Glutamatergic neuron (in vitro differentiated cells): ENCODE measurements at regions not wholly inside any gene's neighbourhood (a gene's known extent, or its start where the extent isn't known, plus 50 kb on each side); places are given as distances from the start of the nearest gene placed in this dataset.

Experiments
- DNase-seq: peaks from one replicate; pipeline ENCODE4 v3.0.0; 2022
- H3K27ac Mint-ChIP-seq: one replicate; pipeline ENCODE4 v1.8.0; 2020; ENCODE audit warnings: mild to moderate bottlenecking, mixed read lengths, inconsistent platforms; ENCODE audit not compliant: unreplicated experiment
- H3K27me3 Mint-ChIP-seq: one replicate; pipeline ENCODE4 v1.8.0; 2020; ENCODE audit warnings: mild to moderate bottlenecking, moderate library complexity, mixed read lengths, inconsistent platforms; ENCODE audit not compliant: unreplicated experiment
- H3K36me3 Mint-ChIP-seq: one replicate; pipeline ENCODE4 v1.8.0; 2020; ENCODE audit warnings: mild to moderate bottlenecking, mixed read lengths, inconsistent platforms; ENCODE audit not compliant: unreplicated experiment
- H3K4me1 Mint-ChIP-seq: one replicate; pipeline ENCODE4 v1.8.0; 2020; ENCODE audit warnings: mild to moderate bottlenecking, low read depth, mixed read lengths, inconsistent platforms; ENCODE audit not compliant: unreplicated experiment
- H3K4me3 Mint-ChIP-seq: one replicate; pipeline ENCODE4 v1.8.0; 2020; ENCODE audit warnings: mild to moderate bottlenecking, mixed read lengths, inconsistent platforms; ENCODE audit not compliant: unreplicated experiment
- H3K9me3 Mint-ChIP-seq: one replicate; pipeline ENCODE4 v1.8.0; 2020; ENCODE audit warnings: mild to moderate bottlenecking, moderate library complexity, mixed read lengths, inconsistent platforms; ENCODE audit not compliant: unreplicated experiment
- CTCF ChIP-seq: fragments of 200-600 bp; sonication (generic); IDR thresholded peaks from one replicate; pipeline ENCODE4 v1.5.0; 2021; ENCODE audit not compliant: partially characterized antibody, unreplicated experiment

GRCh38 chrX:23554304-23554703 is 113.0 kb upstream of the PRDX4 start:
- no peaks in the 10 kb centered on the region for H3K27me3 Mint-ChIP-seq
- DNase-seq, result no peak

GRCh38 chrX:23557070-23557469 is 110.2 kb upstream of the PRDX4 start:
- Mint-ChIP-seq H3K27ac (no peak overlapping the region), H3K4me1 (no peaks in the 10 kb centered on the region), H3K27me3 (no peaks in the 10 kb centered on the region), H3K4me3 (no peak overlapping the region), H3K9me3 (no peaks in the 10 kb centered on the region), H3K36me3 (no peaks in the 10 kb centered on the region)
- no peak for TF ChIP-seq CTCF
- DNase-seq, result no peak

More at GRCh38 chrX:23554304-23554703, 113.0 kb upstream of the PRDX4 start:
- Mint-ChIP-seq H3K9me3 (no peaks in the 10 kb centered on the region), H3K27ac (no peak overlapping the region), H3K4me1 (no peaks in the 10 kb centered on the region), H3K4me3 (no peak overlapping the region), H3K36me3 (no peaks in the 10 kb centered on the region)
- peak; percentile 52 for TF ChIP-seq CTCF

GRCh38 chrX:23559975-23560374 is 107.3 kb upstream of the PRDX4 start:
- no peak for TF ChIP-seq CTCF
- H3K36me3 Mint-ChIP-seq, result no peaks in the 10 kb centered on the region
- no peaks in the 10 kb centered on the region for H3K27me3 Mint-ChIP-seq
- H3K27ac Mint-ChIP-seq, result no peak overlapping the region
- H3K4me1 Mint-ChIP-seq, result no peaks in the 10 kb centered on the region
- no peaks in the 10 kb centered on the region for H3K9me3 Mint-ChIP-seq
- no peak overlapping the region for H3K4me3 Mint-ChIP-seq
- no peak for DNase-seq

- no peak for DNase-seq
- H3K9me3 Mint-ChIP-seq, result no peaks in the 10 kb centered on the region
- H3K4me3 Mint-ChIP-seq, result no peak overlapping the region
- H3K4me1 Mint-ChIP-seq, result no peaks in the 10 kb centered on the region
- no peak overlapping the region for H3K27ac Mint-ChIP-seq
- no peaks in the 10 kb centered on the region for H3K36me3 Mint-ChIP-seq
- no peaks in the 10 kb centered on the region for H3K27me3 Mint-ChIP-seq
- TF ChIP-seq CTCF, result no peak
Measured at GRCh38 chrX:23570674-23571343, 96.5 kb upstream of the PRDX4 start.

- no peaks in the 10 kb centered on the region for H3K27me3 Mint-ChIP-seq
- H3K36me3 Mint-ChIP-seq, result no peaks in the 10 kb centered on the region
- H3K27ac Mint-ChIP-seq, result no peak overlapping the region
- no peak for TF ChIP-seq CTCF
- DNase-seq, result no peak
- no peaks in the 10 kb centered on the region for H3K9me3 Mint-ChIP-seq
- H3K4me3 Mint-ChIP-seq, result no peak overlapping the region
- no peaks in the 10 kb centered on the region for H3K4me1 Mint-ChIP-seq
Measured at GRCh38 chrX:23575281-23575680, 92.0 kb upstream of the PRDX4 start.
